GM12865 (cell line): ENCODE measurements at regions not wholly inside any gene's neighbourhood (a gene's known extent, or its start where the extent isn't known, plus 50 kb on each side); places are given as distances from the start of the nearest gene placed in this dataset.

ENCODE experiments used
- DNase-seq: peaks from one replicate; pipeline ENCODE4 v3.0.0; 2010; ENCODE audit warnings: low read depth
- H3K4me3 ChIP-seq: 2 replicates; pipeline ENCODE4 v1.5.1; 2011; ENCODE audit warnings: mild to moderate bottlenecking, low read depth, low read length, control low read depth
- TF ChIP-seq, protein P1 (sequence below): IDR thresholded peaks from 2 replicates; pipeline ENCODE4 v1.5.1; 2011; ENCODE audit warnings: low read length, control low read depth, low read depth, inconsistent platforms; ENCODE audit not compliant: insufficient read depth; ENCODE audit errors: missing control alignments

DNA sequence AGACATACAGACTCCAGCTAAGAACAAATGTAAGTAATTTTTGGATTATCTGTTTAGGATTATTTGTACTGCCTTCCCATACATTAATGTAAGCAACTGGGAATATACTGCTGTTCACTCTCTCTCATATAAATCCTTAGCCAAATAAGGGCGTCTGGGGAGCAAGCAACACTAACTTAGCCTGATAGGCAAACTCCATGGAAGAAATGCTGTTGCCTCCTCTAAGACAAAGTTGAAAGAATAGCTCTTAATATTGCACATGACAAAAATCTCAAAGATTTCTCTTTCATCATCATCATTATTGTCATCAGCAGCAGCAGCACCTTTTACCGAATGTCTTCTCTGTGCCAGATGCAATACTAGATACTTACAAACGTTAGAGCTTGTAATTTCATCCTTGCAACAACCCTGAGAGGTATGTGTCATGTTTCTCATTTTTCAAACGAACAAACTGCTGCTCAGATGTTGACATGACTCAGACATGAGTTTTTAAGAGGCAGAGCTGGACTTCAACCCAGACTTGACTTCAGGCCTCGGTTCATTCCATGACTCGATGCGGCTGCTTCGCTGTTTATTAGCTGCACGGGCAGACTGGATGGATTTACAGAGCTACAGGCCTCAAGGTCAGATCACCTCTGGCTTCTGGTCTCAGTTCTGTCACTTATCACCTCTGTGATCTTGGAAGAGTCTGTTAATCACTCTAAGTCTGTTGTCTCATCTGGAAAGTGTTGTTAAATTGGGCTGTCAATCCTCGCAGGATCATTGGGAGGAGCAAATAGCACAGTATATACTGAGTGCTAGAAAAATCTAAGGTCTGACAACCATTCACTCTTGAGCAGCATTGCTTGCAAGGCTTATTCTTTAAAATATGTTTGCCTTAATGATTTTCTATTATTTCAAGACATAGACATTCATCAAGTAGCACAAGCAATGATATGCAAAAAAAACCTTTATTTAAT lies 126.3 kb upstream of the CELF2 start:
- H3K4me3 ChIP-seq, result no peak overlapping the region
- TF ChIP-seq, protein P1, sequence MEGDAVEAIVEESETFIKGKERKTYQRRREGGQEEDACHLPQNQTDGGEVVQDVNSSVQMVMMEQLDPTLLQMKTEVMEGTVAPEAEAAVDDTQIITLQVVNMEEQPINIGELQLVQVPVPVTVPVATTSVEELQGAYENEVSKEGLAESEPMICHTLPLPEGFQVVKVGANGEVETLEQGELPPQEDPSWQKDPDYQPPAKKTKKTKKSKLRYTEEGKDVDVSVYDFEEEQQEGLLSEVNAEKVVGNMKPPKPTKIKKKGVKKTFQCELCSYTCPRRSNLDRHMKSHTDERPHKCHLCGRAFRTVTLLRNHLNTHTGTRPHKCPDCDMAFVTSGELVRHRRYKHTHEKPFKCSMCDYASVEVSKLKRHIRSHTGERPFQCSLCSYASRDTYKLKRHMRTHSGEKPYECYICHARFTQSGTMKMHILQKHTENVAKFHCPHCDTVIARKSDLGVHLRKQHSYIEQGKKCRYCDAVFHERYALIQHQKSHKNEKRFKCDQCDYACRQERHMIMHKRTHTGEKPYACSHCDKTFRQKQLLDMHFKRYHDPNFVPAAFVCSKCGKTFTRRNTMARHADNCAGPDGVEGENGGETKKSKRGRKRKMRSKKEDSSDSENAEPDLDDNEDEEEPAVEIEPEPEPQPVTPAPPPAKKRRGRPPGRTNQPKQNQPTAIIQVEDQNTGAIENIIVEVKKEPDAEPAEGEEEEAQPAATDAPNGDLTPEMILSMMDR, result no peak
- DNase-seq, result no peak

DNA sequence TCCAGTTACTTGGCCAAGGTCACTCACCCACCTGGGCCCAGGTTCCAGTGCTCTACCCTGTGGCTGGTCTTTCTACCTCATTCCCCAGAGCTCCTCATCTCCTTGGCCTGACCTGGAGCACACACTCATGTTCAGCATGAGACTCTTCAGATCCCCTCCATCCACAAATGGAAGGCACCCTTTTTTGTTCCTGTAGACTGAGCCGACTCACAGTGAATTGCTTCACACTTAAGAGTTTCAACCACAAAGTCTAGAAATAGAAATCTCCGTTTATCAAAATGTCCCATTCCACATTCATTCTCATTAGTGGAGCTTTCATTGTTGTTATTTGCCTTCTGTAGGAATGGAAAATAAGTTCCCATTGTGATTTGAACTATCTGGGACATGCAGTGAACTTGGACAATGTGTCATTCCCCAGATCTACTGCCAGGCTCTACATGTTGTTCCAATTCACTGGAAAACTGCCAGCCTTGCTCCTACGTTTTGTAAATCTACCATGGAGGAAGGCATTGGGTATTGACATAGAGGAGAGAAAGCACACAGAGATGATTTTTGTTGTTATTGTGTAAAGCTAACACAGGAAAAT lies 125.3 kb upstream of the CELF2 start:
- no peak overlapping the region for H3K4me3 ChIP-seq
- TF ChIP-seq, protein P1, result no peak
- DNase-seq, result no peak

DNA sequence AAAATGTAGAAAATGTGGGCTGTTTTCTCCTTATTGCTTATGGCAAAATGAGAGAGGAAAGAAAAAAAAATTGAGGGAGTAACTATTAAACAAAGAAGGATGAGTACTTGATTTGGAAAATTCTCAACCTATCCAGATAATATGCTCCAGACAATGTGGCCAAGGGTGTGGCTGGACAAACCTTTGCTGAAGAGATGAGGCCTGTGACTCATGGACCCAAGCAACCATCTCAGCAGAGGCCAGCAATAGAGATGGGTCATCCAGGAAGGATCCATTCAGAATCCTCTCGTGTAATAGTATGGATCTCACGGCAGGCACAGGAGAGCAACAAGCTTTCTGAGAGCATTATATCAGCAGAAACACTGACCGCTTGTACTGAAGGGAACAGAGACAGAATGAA lies 120.3 kb upstream of the CELF2 start:
- TF ChIP-seq, protein P1, result no peak
- H3K4me3 ChIP-seq, result no peak overlapping the region
- DNase-seq, result no peak

GRCh38 chr10:10901906-10902305 lies 115.8 kb upstream of the CELF2 start:
- TF ChIP-seq, protein P1, result no peak
- no peak overlapping the region for H3K4me3 ChIP-seq
- DNase-seq, result no peak

DNA sequence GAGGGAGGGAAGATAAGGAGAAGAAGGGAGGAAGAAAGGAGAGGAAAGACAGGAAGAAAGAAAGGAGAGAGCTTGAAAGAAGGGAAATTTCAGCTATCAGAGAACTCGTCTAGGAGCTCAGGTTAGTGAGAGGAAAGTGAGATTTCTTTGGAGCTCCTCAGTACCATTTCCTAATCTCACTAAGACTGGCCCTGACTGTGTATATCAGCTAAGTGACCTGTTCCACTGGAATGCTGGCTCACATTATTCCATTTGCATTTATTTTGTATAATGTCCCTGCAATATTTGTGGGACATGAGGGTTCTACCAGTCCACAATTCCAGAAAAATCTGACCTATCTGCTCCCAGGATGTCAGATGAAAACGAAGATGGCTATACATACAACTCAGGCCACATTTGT lies 114.7 kb upstream of the CELF2 start:
- H3K4me3 ChIP-seq, result no peak overlapping the region
- no peak for DNase-seq
- TF ChIP-seq, protein P1, result no peak

DNA sequence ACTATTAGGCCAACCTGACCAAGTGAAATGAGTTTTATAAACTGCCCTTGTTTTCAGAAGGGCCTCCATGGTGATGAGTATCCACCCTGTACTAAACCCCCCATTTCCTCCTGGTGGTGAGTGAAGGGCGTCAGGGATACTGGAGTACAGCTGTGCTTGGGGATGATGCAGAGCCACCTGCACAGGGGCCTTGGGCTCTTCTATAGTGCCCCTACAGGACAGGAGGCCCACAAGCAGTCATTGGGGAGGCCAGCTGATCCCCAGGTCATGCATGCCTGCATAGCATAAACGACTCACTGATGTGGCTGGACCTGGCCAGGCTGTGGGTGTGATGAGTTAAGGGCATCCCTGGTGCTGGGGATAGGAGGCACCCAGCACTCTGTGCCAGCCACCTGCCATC lies 114.1 kb upstream of the CELF2 start:
- no peak overlapping the region for H3K4me3 ChIP-seq
- TF ChIP-seq, protein P1, result no peak
- no peak for DNase-seq
